IPS-NIHi7 (cell line): ENCODE measurements at regions not wholly inside any gene's neighbourhood (a gene's known extent, or its start where the extent isn't known, plus 50 kb on each side); places are given as distances from the start of the nearest gene placed in this dataset.

Experiments
- DNase-seq: peaks from one replicate; pipeline ENCODE4 v3.0.0; 2012; ENCODE audit warnings: mixed read lengths; ENCODE audit errors: extremely low spot score

DNA sequence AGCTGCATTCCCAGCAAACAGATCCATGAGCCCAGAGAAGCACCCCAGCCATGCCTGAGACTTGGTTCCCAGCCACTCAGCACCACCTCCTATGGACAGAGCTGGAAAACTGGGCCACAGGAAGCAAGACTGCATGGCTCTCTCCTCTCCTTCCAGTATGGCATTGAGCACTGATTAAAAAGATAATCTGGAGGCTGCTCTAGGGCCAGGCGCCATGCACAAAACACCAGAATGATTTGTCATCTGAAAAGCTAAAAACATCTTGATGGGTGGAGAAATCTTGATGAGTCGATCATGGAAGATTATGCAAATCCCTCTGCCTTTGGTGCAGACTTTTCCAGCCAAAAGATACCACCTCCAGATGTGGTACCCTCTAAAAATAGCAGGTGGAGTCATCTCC is 62.7 kb upstream of the MRPS22 start:
- DNase-seq = no peak

DNA sequence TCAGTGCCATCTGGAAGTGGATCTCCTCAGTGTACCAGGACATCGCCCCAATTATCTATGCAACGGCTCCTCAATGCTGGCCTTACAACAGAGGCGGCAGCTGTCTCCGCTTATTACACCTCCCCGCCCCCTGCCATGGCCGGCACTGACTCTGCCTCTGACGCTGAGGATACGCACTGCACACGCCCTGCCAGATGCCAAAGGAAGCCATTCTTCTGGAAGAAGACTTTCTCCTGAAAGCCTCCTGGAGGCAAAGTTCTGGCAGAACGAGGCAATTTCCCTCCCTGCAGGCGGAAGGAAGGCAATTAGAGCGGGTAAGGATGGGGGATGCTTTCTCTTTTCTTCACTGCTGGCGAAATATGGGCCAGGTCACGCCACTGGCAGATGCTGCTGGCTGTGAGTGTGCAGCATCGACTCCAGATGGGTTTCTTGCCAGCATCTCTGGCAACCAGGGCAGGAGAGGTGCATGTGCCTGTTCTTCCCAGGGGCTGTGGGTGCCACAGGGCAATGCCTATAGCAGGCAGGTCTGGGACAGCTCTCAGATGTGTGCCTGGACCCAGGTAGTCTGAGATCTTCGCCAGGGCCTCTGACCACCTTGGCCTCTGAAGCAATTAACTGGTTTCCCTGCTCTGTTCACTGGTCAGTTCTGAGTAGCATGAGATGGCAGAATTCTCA is 62.2 kb upstream of the MRPS22 start:
- DNase-seq = no peak

DNA sequence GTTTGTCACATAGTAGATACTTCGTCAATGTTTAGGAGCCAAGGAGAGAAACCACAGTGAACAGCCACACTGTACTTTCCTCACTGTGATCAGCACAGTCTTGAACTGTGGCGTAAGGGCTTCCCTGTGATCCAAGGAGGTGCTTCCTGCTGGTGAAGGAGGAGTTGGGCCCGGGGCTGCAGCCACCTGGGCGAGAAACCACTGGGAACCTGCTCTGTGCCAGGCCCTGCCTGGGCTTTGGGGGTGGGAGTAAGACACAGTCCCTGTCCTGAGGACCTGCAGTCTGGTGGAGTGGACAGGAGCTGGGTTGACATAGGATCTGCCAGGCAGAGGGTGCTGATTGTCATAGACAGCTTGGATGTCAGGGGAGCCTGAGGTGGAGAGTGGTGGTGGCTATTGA is 60.5 kb upstream of the MRPS22 start:
- DNase-seq = no peak

DNA sequence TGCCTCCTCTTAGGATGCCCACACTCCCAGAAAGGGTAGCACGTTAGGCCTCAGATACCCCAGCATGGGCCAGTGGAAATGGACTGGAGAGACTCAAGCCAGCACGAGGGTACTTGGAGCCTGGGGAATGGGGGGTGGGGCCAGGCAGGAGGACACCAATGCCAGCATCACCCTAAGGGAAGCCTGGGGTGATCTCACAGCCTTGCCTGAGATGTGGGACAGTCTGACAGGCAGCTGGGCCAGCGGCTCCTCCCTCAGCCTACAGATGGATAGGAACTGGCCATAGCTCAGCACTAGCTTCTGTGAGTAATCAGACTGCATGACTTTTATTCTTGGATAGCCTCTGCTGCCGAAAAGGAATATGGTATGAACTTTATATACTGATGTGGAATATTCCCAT is 59.6 kb upstream of the MRPS22 start:
- no peak for DNase-seq

DNA sequence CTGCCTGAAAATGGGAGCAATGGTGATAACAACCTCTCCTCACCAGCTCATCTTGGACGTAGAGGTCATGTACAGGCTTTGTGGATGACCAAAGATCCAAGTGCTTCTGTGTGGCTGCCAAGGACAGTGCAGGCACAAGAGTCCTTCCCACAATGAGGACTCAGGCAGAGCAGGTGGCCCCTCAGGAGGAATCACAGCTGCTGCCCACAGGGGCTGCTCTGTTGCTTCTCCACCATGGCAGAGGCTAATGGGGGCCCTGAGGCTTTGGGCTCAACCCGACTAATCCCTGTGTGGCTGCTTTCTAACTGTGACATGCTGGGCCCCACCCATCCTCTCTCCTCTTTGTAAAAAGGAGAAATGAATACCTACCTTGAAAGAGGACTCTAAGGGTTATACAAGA is 58.1 kb upstream of the MRPS22 start:
- DNase-seq = no peak

DNA sequence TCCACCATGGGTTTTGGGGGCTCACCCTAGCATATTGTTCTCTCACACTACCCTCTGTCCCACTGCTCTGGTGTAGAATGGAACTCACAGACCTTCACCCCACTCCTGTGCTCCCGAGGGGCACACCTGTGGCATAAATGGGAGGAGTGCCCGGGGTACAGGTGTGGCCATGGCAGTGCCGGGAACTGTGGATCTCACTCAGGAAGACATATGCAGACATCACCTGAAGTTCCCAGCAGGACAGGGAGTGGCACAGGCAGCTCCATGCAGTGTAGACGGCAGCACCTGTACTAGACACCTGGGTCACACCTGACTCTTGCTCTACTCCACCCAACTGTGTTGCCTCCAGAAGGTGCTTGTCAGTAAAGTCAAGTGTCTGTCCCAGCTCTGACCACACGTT is 57.6 kb upstream of the MRPS22 start:
- DNase-seq = no peak

DNA sequence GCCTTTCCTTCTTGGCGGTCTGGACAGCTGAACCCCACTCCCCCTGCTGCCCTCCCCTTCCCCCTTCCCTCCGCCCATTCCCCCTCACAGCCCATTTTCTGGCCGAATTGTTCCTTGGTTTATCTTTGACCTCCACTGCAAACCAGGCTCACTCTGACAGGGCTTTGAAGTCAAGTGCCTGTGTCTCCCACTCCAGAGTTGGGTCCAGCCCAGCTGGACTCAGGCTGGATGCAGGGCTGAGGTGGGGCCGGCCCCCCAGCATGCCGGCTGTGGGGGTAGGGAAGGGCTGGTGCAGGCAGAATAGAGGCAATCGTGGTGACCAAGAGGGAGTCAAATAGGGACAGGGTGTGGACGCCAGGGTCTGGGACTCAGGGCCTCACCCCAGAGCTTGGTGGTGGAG is 57.0 kb upstream of the MRPS22 start:
- no peak for DNase-seq

DNA sequence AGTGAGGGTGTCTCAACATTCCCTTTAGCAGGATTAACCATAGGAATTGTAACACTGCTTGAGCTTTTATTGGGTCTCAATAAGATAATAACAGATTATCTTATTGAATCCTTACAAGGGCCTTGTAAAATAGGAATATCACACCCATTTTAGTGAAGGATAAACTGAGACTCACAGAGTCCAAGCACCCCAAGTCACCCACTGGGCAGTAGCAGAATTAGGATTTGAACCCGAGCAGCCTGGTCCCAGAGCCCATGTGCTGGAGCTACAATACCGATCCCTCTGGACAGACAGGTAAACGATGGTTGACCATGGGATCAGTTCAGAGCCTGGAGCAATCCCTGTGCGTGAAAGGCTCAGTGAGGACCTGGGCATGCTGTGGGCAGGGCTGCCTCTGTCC is 56.3 kb upstream of the MRPS22 start:
- no peak for DNase-seq

DNA sequence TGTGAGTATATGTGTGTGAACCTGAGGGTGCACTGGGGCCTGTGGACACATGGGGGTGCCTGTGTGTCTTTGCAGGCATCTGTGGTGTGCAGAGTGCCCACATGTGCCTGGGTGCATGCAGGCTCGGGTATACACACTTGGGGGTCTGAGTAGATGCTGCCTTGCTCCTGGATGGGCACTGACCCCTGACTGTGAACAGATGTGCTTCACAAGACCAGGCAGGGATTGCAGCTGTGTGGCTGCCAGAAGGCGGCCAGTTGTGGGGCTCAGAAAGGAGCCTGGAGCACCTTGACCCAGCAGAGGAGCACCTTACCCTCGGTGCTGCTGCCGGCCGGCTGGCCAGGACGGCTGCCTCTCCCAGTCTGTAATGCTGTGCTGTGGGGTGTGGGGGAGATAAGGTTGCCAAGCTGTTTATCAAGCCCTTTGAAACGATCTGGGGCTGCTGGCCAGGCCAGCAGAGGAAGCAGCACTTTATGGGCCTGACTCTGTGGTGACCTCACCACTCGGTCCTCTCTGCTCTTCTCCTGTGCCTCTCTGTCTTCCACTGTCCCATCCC is 55.5 kb upstream of the MRPS22 start:
- no peak for DNase-seq

DNA sequence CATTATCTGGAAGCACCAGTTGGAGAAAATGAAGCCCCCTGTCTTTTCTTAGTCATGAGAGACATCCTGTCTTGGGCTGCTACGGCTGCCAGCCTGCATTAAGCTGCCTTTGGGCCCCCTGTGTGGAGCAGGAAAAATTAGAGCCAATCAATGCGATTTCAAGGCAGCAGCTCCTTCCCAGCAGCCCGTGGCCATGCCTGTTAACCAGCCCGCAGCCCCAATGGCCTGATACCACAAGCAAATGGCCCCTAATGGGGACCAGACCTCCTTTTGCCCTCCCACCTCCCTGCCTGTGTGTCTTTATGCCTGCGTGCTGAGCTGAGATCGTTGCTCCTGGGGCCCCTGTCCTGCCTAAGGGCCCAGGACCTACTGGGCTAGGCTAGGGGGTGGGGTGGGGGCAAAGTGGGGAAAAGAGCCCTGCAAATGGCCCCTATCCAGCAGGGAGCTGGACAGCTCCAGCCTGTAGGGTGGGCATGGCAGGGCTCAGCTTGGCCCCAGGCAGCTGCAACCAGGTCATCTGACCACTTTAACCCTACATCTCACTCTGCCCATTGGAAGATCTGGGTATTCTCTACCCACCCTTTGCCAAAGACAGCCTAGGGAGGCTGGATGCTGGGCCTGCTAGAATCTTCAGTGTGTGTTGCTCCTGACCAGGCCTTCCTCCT is 53.8 kb upstream of the MRPS22 start:
- no peak for DNase-seq

DNA sequence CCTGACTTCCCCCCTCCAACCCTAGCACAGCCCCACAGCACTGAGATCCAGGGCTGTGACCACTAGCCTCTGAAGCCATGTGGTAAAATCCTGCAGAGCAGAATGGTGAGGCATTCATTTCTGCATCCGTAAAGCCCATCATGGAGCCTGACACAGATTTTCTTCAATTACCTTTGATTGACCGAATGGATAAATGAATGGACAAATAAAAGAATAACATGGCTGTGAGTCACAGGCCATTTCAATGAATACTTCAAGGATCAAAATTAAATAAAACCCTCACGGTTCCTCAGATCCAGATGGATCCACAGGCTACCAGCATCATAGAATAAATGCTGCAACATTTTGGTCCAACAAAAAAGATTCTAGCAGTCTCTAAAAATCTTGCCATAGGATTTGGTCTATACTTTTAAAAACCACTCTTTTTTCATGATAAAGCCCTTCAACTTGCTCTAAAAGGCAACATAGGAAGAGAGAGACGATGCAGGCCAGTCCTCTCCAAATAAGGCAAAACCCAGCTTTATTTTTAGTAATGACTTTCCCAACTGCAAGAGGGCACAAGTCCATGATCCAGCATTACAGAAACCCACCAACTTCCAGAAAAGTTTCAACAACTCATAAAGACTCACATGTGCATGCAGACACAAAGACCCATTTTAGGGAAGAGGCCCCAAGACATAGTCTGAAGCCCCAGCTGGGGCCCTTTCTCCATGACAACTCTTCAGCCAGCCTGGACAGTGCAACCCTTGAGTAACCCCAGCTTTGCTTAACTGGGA is 52.4 kb upstream of the MRPS22 start:
- no peak for DNase-seq

DNA sequence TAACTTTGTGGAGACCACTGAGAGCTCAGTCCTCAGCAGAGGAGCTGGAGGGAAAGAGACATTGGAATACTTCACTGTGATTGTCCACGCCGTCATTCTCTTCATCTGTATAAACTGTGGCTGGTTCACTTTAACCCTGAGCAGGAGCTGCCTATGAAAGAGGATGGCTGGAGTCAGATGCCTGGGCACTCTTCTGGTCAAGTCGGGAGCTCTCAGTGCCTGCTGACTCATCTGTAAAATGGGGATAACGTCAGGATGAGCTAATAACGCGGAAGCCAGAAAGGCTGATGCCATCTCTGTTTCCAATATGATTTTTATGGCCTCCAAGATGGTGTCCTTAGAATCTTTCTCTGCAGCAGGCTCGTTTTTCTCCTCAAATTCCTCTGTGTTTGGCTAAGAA is 51.6 kb upstream of the MRPS22 start:
- DNase-seq = no peak

DNA sequence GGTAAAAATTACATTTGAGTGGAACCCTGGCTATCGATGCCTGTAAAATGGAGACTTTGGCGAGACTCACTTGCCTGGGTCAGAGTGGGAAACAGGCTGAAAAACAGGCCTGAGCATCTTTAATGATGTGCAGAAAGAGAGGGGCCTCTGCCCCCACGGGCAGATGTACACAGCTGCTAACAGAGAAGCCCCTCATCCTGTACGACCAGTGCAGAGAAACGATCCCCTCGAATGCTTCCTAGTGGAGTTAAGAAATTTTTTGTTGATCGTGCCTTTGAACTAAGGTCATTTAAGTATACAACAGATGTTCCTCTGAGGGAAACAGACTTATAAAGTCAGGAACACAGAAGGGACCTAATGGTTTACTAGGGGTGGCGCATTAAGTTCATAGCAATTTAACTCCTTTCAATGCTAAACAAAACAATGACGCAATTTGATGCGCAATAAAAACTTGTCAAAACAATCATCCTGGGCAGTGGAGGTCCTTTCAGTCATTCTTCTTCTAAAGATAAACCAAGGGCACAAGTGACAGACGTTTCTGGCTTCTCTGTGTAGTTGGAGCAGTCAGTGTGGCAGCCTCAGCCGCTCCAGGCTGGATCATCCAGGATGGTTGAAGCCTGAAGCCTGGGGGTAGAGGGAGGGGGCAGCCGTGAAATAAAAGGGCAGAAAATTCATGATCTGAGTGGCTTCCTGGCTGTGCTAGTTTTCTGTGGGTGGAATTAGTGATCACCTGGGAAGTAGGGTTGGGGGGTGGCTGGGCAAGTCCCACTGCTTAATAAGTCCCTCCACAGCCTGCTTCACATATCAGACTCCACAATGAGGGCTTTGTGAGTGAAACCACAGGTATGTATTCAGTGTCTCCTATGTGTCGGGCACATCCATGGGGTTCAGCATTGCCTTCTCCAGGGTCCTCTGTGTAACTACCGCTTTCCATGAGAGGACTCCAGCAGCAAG is 50.8 kb upstream of the MRPS22 start:
- DNase-seq = no peak

DNA sequence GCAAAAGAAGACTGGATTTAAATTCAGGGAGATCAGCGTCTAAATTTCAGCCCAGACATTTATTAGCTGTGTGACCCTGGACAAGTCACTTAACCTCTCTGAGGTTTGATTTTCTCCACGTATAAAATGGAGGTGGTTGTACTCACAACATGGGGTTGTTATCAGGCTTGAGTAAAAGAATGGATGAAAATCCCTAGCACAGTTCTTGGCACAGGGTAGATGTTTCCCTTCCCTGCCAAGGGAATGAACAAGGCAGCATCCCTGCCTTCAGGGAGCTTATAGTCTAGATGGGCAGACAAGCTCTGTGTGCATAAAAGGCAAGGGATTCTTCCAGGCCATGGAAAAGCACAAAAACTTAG is 50.2 kb upstream of the MRPS22 start:
- no peak for DNase-seq
